HEK293T (cell line): ENCODE measurements at regions not wholly inside any gene's neighbourhood (a gene's known extent, or its start where the extent isn't known, plus 50 kb on each side); places are given as distances from the start of the nearest gene placed in this dataset.

Experiments
- BHLHE40 ChIP-seq: fragments of 450-650 bp; IDR thresholded peaks from 2 replicates; pipeline ENCODE4 v1.6.1; 2016; ENCODE audit warnings: mild to moderate bottlenecking, moderate library complexity, borderline replicate concordance
- FOXK2 ChIP-seq: fragments of 450-650 bp; IDR thresholded peaks from 2 replicates; pipeline ENCODE4 v1.6.1; 2016; ENCODE audit warnings: mild to moderate bottlenecking

GRCh38 chr16:86914876-86915717 is 336.7 kb downstream of the FOXL1 start:
- TF ChIP-seq FOXK2 (no peak), BHLHE40 (no peak)
